T-helper 17 cell (primary cell): ENCODE measurements at regions not wholly inside any gene's neighbourhood (a gene's known extent, or its start where the extent isn't known, plus 50 kb on each side); places are given as distances from the start of the nearest gene placed in this dataset.

ENCODE experiments used
- ATAC-seq: fragments of 150-1000 bp; cut with Tn5 transposase; 2 replicates; pipeline ENCODE4 v1.10.0; 2021; ENCODE audit warnings: mild to moderate bottlenecking, moderate library complexity
- DNase-seq, 3 donors: peaks; one replicate each; pipeline versions ENCODE4 v3.0.0 to v3.0.0-alpha.2; 2020 to 2021
- H3K9me3 ChIP-seq: one replicate; pipeline ENCODE4 v1.7.0; 2013; ENCODE audit warnings: low read length, mild to moderate bottlenecking; ENCODE audit not compliant: control insufficient read depth, poor library complexity, severe bottlenecking
- H3K27ac Mint-ChIP-seq: one replicate; pipeline ENCODE4 v1.8.0; 2022; ENCODE audit warnings: mild to moderate bottlenecking, moderate library complexity, mixed read lengths
- H3K27me3 Mint-ChIP-seq: one replicate; pipeline ENCODE4 v1.8.0; 2022; ENCODE audit warnings: mixed read lengths
- H3K36me3 Mint-ChIP-seq: one replicate; pipeline ENCODE4 v1.8.0; 2022; ENCODE audit warnings: low read depth, mixed read lengths
- H3K4me1 Mint-ChIP-seq: one replicate; pipeline ENCODE4 v1.8.0; 2022; ENCODE audit warnings: mild to moderate bottlenecking, mixed read lengths
- H3K4me3 Mint-ChIP-seq: one replicate; pipeline ENCODE4 v1.8.0; 2022; ENCODE audit warnings: mild to moderate bottlenecking, moderate library complexity, mixed read lengths

DNA sequence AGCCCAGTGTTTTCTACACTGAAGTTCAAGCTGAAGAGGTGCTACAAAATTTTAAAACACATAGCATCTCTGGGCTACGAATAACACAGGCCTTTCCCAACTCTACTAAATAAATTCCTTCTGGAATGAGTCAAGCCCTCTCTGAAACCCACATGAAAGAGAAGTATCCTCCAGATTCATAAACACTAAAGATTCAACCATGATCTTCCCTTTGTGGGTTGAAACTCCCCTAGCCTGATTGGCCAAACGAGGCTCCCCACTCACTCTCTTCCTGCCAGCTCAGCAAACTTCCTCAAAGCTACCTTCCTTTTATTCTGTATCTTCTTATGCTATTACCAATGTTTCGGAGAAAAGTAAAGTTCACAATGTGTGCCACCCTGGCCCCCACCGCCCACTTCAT, 95.4 kb downstream of the NKX6-1 start:
- no peak overlapping the region for H3K4me3 Mint-ChIP-seq
- ATAC-seq: no peak
- no peak overlapping the region for H3K27ac Mint-ChIP-seq
- no peaks in the 10 kb centered on the region for H3K9me3 ChIP-seq
- H3K4me1 Mint-ChIP-seq: peaks cover 2% of the 10 kb centered on the region
- peaks cover 23% of the 10 kb centered on the region for H3K27me3 Mint-ChIP-seq
- H3K36me3 Mint-ChIP-seq: no peaks in the 10 kb centered on the region
- DNase-seq: no peak

GRCh38 chr4:84401701-84402306, 97.3 kb downstream of the NKX6-1 start:
- no peaks in the 10 kb centered on the region for H3K9me3 ChIP-seq
- DNase-seq (no peak), ATAC-seq (no peak)
- Mint-ChIP-seq H3K27ac (no peak overlapping the region), H3K4me3 (no peak overlapping the region), H3K36me3 (no peaks in the 10 kb centered on the region), H3K27me3 (peaks cover 27% of the 10 kb centered on the region), H3K4me1 (peaks cover 2% of the 10 kb centered on the region)

DNA sequence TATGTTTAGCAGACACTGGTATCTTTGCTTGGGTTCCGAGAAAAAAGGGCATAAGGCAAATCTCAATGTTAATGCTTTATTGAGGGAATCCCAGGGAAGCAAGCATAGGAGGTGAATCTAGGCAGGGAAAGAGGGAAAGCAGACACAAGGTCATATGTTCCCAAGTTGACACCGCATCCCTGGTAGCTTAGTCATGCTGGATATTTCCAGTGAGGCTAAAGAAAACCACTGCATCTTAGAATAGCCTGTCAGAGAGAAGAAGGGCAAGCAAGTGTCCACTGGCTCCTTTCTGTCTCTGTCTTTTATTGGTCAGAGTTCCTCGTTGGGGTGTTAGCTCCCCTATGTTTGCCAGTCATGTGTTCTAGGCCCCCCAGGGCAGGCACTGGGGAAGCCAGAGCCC, 104.7 kb downstream of the NKX6-1 start:
- Mint-ChIP-seq H3K27ac (no peak overlapping the region), H3K36me3 (no peaks in the 10 kb centered on the region), H3K4me1 (no peaks in the 10 kb centered on the region), H3K27me3 (peaks cover 22% of the 10 kb centered on the region), H3K4me3 (no peak overlapping the region)
- ATAC-seq (no peak), DNase-seq (no peak)
- H3K9me3 ChIP-seq: no peaks in the 10 kb centered on the region

DNA sequence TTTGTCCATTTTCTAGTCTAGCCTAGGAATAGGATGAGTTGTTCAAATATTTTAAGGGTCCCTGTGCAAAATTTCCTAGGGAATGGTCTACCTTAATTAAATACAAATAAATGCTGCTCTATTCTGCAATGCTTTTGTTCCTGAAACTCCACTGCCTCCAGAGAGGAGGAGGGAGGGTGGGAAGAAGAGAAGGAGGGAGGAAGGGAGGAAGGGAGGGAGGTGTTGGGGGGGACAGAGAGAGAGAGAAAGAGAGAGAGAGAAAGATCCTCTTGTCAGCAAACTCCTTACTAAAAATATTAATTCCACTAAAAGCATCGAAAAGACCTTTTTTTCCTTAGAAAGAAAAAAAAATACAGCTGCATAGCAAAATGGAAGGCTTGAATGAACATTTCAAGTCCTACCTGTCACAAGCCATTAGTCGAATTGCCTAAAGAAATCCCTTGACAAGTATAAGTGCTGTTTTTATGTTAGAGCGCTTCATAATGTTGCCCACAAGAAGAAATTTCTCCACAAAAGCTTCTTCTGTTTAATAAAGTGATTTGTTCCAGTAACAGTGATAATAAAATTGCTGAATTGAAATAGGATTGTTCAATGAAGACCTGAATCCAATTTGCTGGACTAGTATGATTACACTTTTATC, 106.0 kb downstream of the NKX6-1 start:
- no peak for DNase-seq
- H3K27me3 Mint-ChIP-seq: peaks cover 16% of the 10 kb centered on the region
- no peak overlapping the region for H3K27ac Mint-ChIP-seq
- no peak for ATAC-seq
- H3K4me1 Mint-ChIP-seq: no peaks in the 10 kb centered on the region
- no peak overlapping the region for H3K4me3 Mint-ChIP-seq
- no peaks in the 10 kb centered on the region for H3K36me3 Mint-ChIP-seq
- no peaks in the 10 kb centered on the region for H3K9me3 ChIP-seq

GRCh38 chr4:84389406-84389805, 109.7 kb downstream of the NKX6-1 start:
- H3K9me3 ChIP-seq: no peaks in the 10 kb centered on the region
- Mint-ChIP-seq H3K4me3 (no peak overlapping the region), H3K4me1 (no peaks in the 10 kb centered on the region), H3K27me3 (peaks cover 10% of the 10 kb centered on the region), H3K27ac (no peak overlapping the region), H3K36me3 (no peaks in the 10 kb centered on the region)
- DNase-seq: no peak
- no peak for ATAC-seq

- Mint-ChIP-seq H3K4me1 (no peaks in the 10 kb centered on the region), H3K27ac (no peak overlapping the region), H3K27me3 (peaks cover 11% of the 10 kb centered on the region), H3K4me3 (no peak overlapping the region), H3K36me3 (no peaks in the 10 kb centered on the region)
- no peaks in the 10 kb centered on the region for H3K9me3 ChIP-seq
- ATAC-seq (no peak), DNase-seq (no peak)
These were observed 113.9 kb downstream of the NKX6-1 start for GRCh38 chr4:84385203-84385602.

GRCh38 chr4:84384801-84385200, 114.3 kb downstream of the NKX6-1 start:
- Mint-ChIP-seq H3K27ac (no peak overlapping the region), H3K4me3 (no peak overlapping the region), H3K36me3 (no peaks in the 10 kb centered on the region), H3K4me1 (no peaks in the 10 kb centered on the region), H3K27me3 (peaks cover 15% of the 10 kb centered on the region)
- ATAC-seq (no peak), DNase-seq (no peak)
- H3K9me3 ChIP-seq: no peaks in the 10 kb centered on the region

DNA sequence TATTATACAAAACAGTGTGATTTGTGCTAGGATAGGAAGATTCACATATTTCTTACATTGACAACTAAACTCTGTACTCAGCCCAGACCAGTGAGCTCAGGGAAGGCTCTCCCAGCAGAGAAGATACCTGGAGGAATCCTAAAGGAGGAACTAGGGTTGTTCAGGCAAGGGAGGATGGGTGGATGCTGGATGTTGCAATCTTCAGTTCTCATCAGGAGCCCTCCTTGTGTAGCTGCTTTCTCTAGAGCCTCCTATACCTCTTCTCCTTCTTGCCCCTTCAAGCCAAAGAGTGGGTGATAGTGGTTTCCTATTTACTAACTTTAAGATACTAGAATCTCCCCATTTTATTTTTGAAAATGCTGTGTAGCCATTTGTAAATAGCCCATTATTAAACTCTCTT, 117.3 kb downstream of the NKX6-1 start:
- ATAC-seq: no peak
- Mint-ChIP-seq H3K36me3 (no peaks in the 10 kb centered on the region), H3K4me1 (no peaks in the 10 kb centered on the region), H3K27ac (no peak overlapping the region), H3K27me3 (peaks cover 28% of the 10 kb centered on the region), H3K4me3 (no peak overlapping the region)
- DNase-seq: no peak
- no peaks in the 10 kb centered on the region for H3K9me3 ChIP-seq

DNA sequence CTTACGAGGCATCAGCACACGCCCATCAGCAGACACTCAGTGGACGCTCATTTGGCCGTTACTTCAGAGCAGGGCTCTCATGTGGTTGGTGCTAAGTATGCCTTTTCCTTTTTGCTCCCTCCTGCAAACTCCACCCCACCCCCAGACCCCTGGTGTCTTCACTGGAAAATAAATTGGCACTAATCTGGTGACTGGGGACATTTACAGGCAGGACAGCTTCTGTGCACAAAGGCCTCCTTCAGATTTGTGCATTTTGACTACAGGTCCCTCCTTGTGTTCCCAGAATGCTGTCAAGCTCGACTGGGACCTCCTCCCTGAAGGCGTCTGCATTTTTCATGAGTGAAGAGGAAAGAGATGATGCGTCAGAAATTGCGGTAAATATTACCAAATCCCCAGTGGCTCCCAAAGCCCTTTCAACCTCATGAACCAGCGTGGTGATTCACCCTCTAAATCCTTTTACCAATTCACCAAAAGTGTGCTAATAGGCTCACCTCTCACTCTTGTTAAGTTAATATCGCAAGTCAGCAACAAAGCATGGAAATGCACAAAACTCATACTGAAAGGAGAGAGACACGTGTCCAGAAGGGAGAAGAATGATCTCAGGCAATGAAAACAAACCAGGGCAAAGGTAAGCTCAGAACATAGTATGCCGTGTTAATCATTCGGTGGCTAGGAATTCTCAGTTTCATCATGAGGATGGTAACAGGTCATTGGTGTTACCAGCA, 119.0 kb downstream of the NKX6-1 start:
- no peaks in the 10 kb centered on the region for H3K9me3 ChIP-seq
- H3K4me3 Mint-ChIP-seq: no peak overlapping the region
- DNase-seq: no peak
- H3K27me3 Mint-ChIP-seq: peaks cover 23% of the 10 kb centered on the region
- ATAC-seq: no peak
- no peaks in the 10 kb centered on the region for H3K4me1 Mint-ChIP-seq
- H3K27ac Mint-ChIP-seq: no peak overlapping the region
- no peaks in the 10 kb centered on the region for H3K36me3 Mint-ChIP-seq

GRCh38 chr4:84378983-84379382, 120.1 kb downstream of the NKX6-1 start:
- Mint-ChIP-seq H3K27me3 (peaks cover 23% of the 10 kb centered on the region), H3K4me3 (no peak overlapping the region), H3K4me1 (no peaks in the 10 kb centered on the region), H3K36me3 (no peaks in the 10 kb centered on the region), H3K27ac (no peak overlapping the region)
- ATAC-seq (no peak), DNase-seq (no peak)
- no peaks in the 10 kb centered on the region for H3K9me3 ChIP-seq

GRCh38 chr4:84378356-84378755, 120.7 kb downstream of the NKX6-1 start:
- ATAC-seq (no peak), DNase-seq (no peak)
- H3K4me1 Mint-ChIP-seq: no peaks in the 10 kb centered on the region
- H3K9me3 ChIP-seq: no peaks in the 10 kb centered on the region
- H3K36me3 Mint-ChIP-seq: no peaks in the 10 kb centered on the region
- no peak overlapping the region for H3K4me3 Mint-ChIP-seq
- peaks cover 23% of the 10 kb centered on the region for H3K27me3 Mint-ChIP-seq
- no peak overlapping the region for H3K27ac Mint-ChIP-seq

- Mint-ChIP-seq H3K27me3 (no peaks in the 10 kb centered on the region), H3K36me3 (no peaks in the 10 kb centered on the region), H3K27ac (no peak overlapping the region), H3K4me3 (no peak overlapping the region), H3K4me1 (no peaks in the 10 kb centered on the region)
- H3K9me3 ChIP-seq: no peaks in the 10 kb centered on the region
- no peak for DNase-seq
- ATAC-seq: no peak
These were observed 132.2 kb downstream of the NKX6-1 start for GRCh38 chr4:84366907-84367306.

DNA sequence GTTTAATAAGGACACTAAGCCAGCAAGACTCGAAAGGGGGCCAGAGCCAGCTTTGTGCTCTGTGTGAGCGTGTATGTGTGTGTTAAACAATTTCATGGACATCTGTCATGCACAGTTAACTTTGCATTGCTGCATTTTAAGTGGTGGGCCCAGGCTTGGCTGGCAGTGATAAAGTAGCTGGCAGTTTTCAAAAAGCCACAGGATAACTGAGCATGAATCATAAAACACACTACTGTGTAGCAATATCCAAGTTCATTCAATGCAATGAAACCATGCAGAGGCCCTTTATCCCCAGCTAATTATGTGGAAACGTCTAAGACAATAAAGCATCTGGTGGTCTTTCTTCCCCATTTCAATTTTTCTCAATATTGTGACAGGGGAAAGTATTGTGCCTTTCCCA, 132.9 kb downstream of the NKX6-1 start:
- Mint-ChIP-seq H3K4me3 (no peak overlapping the region), H3K4me1 (no peaks in the 10 kb centered on the region), H3K27ac (no peak overlapping the region), H3K36me3 (no peaks in the 10 kb centered on the region), H3K27me3 (no peaks in the 10 kb centered on the region)
- no peaks in the 10 kb centered on the region for H3K9me3 ChIP-seq
- DNase-seq: no peak
- ATAC-seq: no peak
